NCI-H1417 treated with DMSO at 0.1 percent for 48 hours (cell line): ENCODE measurements at regions not wholly inside any gene's neighbourhood (a gene's known extent, or its start where the extent isn't known, plus 50 kb on each side); places are given as distances from the start of the nearest gene placed in this dataset.
"Not testable (repeated sequence)": the region's sequence is repeated elsewhere in the genome, so short reads cannot be mapped to it uniquely, and the experiment has no call there.

ENCODE experiments used
- DNase-seq: peaks from one replicate; lab custom pipeline; 2025; lab: John Stamatoyannopoulos, UW

DNA sequence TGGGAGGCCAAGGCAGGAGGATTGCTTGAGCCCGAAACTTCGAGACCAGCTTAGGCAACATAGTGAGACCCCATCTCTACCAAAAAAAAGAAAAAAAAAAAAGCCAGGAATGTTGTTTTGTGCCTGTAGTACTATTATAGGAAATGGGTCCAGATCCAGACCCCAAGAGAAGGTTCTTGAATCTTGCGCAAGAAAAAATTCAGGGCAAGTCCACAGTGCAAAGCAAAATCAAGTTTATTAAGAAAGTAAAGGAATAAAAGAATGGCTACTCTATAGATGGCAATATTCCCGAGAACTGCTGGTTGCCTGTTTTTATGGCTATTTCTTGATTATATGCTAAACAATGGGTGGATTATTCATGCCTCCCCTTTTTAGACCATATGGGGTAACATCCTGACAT, 51.2 kb upstream of the RDX start:
- no peak for DNase-seq

- DNase-seq, result no peak
Observed at GRCh38 chr11:110349138-110349996, 53.0 kb upstream of the RDX start.

DNA sequence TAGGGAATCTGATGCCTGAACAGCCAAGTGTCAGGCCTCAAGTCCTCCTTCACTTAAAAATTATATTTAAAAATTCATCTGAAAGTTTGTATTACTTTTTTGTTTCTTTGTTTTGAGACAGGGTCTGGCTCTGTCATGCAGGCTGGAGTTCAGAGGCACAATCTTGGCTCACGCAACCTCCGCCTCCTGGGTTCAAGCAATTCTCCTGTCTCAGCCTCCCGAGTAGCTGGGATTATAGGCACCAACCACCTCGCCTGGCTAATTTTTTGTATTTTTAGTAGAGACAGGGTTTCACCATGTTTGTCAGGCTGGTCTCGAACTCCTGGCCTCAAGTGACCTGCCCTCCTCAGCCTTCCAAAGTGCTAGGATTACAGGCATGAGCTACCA, 53.6 kb upstream of the RDX start:
- not testable (repeated sequence) for DNase-seq

GRCh38 chr11:110355011-110355744, 58.8 kb upstream of the RDX start:
- DNase-seq, result no peak

- DNase-seq, result no peak
Observed at GRCh38 chr11:110356762-110357671, 60.6 kb upstream of the RDX start.

GRCh38 chr11:110358336-110358735, 61.9 kb upstream of the RDX start:
- DNase-seq, result no peak

- not testable (repeated sequence) for DNase-seq
Observed at GRCh38 chr11:110360781-110361408, 64.5 kb upstream of the RDX start.

- peak; percentile 57 for DNase-seq
Observed at GRCh38 chr11:110362971-110363509, 66.6 kb upstream of the RDX start.

DNA sequence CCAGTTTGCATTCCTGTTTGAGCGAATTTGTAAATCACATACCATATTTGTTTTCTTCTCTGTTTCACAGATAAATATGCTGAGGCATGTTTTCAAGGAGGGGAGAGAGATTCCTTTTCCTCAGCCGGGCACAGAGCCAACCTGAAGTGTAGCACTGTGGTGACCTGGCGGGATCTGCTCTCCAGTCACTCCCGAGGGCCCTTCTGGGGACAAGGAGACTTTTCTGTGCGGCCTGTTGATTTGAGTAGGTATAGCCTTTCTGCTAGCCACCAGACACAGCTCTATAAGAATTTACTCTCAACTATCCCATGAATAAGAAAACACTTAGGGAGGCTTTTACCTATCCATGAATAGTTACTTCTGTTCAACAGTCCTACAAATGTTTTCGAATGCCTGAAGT, 63.5 kb upstream of the FDX1 start:
- no peak for DNase-seq

- DNase-seq, result peak; percentile 42
Observed at GRCh38 chr11:110367571-110367970, 62.2 kb upstream of the FDX1 start.

GRCh38 chr11:110371084-110371483, 58.7 kb upstream of the FDX1 start:
- DNase-seq, result no peak

- DNase-seq, result no peak
Observed at GRCh38 chr11:110373051-110373702, 56.6 kb upstream of the FDX1 start.

DNA sequence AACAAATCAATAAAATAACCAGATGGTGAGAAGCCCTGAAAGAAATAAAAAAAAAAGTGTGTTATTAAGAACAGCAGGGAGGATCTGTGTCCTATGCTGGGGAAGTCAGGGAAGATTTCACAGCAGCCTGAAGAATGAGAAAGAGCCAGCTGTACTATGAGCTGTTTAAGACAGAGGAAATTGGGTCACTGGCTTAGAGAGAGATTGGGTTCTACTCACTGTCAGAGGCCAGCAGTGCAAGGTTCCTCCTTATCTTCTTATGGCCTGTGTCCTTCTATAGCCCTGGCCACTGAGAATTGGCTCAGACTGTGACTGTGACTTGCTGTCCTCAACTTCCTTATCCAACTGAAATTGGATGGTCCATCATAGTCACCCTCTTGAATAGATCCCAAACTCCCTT, 54.8 kb upstream of the FDX1 start:
- DNase-seq, result no peak

GRCh38 chr11:110375351-110375750, 54.4 kb upstream of the FDX1 start:
- DNase-seq, result no peak

GRCh38 chr11:110376021-110376420, 53.7 kb upstream of the FDX1 start:
- no peak for DNase-seq

DNA sequence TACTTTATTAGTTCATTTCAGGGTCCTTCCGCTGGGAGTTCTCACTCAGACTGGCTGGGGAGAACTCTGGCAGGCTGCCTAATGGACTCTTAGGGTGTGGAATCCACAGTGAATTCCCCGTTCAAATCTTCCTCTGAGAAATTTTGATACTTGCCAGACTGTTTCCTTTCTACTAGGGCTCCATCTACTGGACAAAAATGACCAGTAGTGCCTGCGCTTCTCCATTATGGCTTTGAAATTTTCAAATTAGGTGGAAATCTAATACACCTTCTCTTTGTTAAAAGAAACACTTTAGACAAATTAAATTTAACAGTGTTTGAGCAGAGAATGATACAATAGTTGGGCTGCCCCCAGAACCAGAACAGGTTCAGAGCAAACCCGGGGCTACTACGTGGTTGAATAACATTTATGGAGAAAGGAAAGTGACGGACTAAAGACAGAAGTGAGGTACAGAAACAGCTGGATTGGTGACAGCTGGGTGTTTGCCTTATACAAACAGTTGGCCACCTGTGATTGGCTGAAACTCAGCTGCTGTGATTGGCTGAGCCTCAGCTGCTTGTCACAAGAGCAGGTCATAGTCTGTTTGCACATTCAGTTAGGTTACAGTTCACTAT, 52.9 kb upstream of the FDX1 start:
- peak; percentile 59 for DNase-seq

DNA sequence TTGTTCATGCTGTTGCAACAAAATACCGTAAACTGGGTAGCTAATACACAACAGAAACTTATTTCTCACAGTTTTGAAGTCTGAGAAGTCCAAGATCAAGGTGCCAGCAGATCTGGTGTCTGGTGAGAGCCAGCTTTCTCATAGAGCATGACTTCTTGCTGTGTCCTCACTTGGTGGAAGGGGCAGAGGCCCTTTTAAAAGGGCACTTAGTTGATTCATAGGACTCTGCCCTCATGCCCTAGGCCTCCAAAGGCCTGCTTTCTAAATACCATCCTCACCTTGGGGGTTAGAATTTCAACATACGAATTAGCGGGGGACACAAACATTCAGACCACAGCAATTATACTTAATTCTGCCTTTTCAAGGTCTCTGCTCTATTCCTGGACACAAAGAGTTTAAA, 52.3 kb upstream of the FDX1 start:
- no peak for DNase-seq

GRCh38 chr11:110379261-110379660, 50.5 kb upstream of the FDX1 start:
- DNase-seq, result no peak

DNA sequence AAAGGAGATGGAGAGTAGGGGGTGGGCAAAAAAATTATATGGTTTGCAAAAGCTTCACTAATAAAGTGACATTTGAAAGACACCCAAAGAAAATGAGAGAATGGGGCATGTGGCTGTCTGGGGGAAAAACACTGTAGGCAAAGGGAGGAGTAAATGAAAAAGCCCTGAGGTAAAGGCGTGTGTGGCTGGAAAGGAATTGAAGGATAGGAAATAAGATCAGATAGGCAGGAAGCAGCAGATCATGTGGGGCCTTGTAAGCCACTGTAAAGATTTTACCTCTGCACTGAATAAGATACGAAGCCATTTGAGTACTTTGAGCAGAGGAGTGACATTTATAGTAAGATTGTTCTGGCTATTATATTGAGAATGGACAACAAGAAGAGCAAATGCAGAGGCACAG, 49.8 kb upstream of the FDX1 start:
- DNase-seq, result no peak
